Myocyte (in vitro differentiated cells): ENCODE measurements at regions not wholly inside any gene's neighbourhood (a gene's known extent, or its start where the extent isn't known, plus 50 kb on each side); places are given as distances from the start of the nearest gene placed in this dataset.

Experiments used
- DNase-seq: peaks from one replicate; pipeline ENCODE4 v3.0.0-alpha.2; 2012; ENCODE audit warnings: low read depth

DNA sequence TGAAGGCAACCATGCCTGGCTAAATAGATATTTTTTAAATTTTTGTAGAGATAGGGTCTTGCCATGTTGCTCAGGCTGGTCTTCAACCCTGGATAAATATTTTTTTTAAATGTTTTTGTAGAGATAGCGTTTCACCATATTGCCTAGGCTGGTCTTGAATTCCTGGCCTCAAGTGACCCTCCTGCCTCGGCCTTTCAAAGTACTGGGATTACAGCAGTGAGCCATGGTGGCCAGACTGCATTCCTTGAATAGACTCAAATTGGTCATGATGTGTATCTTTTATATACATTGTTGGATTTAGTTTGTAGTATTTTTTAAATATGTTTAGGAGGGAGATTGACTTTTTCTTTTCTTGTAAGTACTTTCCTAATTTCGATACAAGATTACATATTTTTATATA is 325.7 kb upstream of the C11orf87 start:
- no peak for DNase-seq

DNA sequence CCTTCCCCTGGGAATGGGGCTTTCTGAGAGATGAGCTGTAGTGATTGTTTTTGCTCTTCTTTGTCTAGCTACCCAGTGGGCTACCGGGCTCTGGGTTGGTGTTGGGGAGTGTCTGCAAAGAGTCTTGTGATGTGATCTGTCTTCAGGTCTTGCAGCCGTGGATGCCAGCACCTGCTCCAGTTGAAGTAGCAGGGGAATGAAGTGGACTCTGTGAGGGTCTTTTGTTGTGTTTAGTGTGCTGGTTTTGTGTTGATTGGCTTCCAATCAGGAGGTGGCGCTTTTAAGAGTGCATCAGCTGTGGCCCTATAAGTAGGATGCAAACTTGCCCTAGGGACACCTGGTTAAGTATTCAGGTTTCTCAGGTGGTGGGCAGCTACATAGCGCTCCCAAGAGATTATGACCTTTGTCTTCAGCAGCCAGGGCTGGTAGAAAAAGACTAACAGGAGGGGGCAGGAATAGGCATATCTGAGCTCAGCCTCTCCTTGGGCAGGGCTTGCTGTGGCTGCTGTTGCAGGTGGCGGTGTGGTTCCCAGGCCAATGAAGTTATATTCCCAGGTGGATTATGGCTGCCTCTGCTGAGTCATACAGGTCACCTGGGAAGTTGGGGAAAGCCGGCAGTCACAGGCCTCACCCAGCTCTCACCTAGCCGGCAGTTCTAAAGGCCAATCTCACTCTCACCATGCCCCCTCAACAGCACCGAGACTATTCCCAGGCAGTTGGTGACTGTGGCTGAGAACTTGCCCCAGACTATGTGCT is 315.7 kb upstream of the C11orf87 start:
- DNase-seq, result no peak

DNA sequence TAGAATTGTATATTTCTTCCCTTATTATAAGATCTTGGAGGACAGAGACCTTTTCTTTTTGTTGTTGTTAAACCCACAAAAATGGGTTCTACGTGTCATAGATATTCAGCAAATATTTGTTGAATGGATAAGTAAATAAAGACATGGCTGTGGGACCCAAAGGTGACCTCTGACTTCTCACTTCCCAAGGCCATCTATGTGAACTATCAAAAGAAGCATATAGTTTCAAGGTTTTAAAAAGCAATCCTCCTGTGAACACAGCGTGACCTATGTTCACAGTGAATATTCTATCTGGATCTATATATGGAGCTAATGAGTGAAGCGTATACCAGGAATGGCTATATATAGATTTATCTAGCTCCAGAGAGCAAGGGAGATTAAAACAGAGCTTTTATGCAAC is 312.8 kb upstream of the C11orf87 start:
- DNase-seq, result no peak

DNA sequence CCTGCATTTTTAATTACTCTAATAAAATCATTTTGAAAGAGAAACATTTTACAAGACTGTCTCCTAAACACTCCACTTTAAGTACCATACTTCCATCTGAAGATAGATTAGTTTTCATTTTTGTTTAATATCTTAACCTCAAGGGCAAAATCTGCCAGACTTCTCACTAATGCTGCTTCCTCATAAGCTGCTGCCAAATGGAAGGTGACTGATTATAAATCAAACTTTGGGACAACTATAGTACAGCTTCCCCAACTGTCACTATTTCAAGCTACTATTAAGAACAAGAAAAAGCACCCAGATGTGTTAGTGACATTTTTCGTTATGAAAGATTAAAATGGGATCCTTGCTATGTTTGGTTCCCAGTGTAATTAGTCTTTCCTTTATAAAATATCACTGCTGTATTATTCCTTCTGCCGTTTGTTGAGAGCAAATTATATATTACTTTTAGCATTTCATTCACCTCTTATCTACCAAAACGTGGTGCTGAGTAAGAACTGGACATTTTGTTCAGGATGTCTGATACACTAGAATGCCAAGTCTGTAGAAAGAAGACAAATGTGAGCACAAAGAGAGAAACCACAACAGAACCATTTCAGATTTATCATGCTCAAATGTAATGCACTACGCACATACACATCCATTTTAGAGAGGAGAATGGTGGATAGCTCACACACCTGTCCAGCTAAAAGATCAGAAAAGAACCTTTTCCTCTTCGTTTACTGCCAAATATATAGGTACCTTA is 312.2 kb upstream of the C11orf87 start:
- no peak for DNase-seq

DNA sequence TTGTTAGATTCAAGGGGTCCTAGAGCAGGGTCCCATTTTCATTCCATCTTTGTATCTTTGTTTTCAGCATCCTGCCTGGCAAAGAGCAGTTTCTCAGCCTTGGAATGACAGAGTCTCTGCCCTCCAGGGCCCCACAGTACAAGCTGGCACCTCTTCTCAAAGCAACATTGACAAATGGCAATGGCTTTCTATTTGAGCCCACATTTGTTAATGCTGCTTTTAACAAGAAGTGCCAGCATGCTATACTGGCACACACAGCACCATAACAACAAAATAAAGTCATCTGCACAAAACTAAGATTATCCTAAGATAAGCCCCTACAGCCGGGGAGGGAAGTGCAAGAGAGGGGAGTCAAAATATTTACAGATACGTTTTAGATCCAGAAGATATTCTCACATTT is 309.7 kb upstream of the C11orf87 start:
- DNase-seq, result no peak

DNA sequence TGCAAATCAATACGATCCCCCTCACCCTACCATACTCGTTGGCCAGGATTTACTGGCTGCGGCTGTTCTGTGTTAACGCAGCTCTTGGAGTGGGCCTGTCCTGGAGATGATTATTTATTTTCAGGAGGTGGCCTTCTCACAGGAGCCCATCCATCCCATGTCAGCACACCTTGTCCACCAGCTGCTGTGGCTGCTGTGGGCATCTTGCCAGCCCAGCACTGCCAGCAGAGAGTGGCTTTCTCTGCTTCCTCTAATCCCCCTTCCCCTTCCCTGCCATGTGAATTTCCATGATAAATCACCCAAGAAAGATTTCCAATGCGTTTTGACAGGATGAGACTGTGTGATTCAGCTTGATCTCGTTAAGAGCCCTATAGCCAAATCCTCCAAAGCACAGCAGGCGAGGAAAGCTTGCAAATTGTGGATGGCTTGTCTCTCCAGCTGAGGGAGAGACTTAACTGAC is 309.1 kb upstream of the C11orf87 start:
- DNase-seq, result peak; percentile 18

DNA sequence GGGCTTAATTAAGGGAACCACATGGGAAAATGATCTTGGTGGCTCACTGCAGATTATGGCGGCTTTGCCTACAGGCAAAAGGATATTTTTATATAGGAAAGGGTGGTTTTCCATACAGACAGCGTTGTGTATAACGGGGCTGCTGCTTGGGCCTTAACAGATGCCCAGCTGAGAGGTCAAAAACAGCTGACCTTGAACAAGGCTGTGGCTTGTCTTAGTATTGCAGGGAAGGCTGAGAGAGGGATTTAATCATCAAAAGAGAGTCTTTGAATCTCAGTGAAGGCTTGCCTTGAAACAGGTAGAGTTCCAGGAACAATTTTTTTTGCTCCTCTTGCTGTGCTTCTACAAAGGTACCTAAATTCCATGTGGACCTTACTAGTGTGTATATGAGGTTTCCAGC is 301.6 kb upstream of the C11orf87 start:
- DNase-seq, result peak; percentile 10

DNA sequence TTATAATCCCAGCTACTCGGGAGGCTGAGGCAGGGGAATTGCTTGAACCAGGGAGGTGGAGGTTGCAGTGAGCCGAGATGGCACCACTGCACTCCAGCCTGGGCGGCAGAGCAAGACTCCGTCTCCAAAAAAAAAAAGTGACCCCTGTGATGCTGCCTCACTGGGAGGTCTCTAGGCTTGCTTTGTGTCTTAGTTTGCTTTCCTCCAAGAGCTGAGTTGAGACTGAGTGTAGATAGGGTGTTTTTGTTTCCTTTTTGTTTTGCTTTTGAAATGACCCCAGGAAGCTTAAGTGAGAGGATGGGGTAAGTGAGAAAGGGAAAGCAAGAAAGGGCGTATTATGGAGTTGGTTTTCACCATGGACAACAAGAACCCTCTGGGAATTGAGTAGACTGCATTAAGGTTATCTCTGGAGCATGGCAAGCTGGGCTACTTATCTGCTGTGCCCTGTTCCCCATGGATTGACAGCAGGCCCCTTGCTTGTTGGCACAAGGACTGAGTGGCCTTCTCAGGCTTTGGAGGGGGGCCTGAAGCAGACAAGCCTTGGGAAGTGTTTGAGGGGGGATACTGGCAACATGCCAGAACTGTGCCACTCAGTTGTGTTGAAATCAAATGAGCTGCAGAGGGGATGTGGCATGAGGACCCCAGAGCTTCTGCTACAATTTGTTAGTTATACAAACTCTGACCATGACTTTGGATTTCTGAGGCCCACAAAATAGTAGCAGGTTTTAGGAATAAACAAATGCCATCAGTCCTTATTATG is 300.6 kb upstream of the C11orf87 start:
- DNase-seq, result no peak

DNA sequence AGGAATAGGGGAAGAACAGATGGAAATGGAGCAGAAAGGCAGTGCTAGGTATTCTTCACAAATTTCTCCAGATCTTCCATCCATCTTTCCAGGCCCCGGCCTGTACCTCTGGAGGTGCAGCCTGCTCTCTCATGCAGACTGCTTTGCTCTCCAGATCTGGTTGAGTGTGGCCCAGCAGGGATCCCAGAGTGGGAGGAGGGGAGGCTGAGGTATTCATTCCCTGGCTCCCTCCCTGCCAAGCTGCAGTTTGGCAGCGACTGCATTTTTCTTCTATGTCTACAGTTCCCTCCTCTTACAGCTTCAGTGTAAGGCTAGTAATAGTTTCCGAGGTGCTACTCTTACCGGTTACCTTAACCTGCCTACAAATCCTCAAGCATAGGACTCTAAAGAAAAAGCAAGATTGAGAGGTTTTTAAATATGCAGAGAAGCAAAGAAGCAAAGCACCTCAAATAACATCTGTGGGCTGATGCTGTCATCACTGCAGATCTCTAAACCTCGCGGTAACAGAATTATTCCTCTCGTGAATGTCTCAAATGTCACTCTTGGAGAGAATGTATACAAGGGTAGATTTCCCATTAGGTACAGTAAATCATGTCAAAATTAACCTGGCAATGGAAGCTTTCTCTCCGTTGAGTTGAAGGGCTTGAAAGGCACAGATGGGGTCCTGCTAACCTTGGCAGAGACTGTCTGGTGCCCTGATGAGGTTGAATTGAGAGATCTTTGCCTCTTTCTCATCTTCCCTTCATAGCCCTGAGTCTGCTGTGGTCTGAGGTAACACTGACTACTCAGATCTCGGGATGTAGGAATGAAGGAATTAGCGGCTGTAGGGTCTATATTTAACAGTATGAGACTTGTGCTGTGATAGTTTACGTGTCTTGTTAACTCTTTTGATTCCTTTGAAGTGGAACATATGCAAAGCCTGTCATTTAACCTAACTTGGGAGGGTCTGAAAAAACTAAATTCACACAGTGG is 297.9 kb upstream of the C11orf87 start:
- peak; percentile 63 for DNase-seq

DNA sequence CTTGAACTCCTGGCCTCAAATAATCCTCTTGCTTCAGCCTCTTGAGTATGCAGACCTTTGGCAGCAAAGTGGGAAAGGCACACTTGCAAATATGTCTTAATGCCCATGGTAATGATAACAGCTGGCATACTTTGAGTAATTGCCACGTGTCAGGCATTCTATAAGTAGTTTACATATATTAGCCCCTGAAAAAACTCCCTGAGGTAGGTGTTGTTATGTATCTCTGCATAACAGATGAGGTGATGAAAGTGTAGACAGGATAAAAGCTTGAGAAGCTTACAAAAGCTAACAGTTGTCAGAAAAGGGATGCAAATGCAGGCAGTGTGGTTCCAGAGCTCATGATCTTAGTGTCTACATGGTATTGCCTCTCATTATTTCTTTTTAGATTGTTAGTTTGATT is 291.1 kb upstream of the C11orf87 start:
- no peak for DNase-seq

DNA sequence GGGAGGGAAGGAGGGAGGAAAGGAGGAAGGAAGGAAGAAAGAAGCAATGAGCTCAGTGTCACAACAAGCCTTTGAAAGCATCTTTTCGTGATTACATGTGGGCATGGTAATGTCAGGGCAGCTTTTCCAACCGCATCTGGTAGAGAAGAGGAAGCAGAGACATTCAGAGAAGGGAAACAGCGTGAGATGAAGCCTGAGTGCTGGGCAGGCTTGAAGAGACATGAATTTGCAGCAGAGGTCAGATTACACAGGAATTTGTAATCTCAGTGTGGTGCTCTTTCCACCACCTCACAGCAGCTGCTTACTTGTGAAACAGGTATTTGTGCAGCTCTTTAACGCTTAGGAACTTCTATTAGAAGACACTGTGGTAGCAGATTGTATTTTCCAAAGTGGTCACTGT is 289.5 kb upstream of the C11orf87 start:
- peak; percentile 11 for DNase-seq

DNA sequence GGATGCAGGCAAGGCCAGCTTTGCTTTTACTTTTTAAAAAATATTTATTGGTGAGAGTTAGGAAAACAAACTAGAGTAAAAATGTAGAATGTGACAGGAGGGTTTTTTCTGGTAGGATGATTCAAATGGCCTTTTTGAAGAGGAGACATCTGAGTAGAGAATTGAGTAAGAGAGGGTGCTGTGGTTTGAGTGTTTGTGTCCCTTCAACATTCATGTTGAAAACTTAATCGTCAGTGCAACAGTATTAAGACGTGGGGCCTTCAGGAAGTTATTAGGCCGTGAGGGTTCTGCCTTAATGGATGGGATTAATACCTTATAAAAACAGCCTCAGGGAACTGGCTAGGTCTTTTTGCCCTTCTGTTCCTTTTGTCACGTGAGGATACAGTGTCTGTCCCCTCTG is 288.8 kb upstream of the C11orf87 start:
- DNase-seq, result no peak

DNA sequence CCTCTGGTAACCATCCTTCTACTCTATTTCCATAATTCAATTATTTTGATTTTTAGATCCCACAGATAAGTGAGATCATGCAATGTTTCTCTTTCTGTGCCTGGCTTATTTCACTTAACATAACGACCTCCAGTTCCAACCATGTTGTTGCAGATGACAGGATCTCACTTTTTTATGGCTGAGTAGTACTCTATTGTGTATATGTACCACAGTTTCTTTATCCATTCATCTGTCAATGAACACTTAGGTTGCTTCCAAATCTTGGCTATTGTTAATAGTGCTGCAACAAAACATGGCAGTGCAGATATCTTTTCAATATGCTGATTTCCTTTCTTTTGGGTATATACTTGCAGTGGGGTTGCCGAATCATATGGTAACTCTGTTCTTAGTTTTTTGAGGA is 286.4 kb upstream of the C11orf87 start:
- no peak for DNase-seq

DNA sequence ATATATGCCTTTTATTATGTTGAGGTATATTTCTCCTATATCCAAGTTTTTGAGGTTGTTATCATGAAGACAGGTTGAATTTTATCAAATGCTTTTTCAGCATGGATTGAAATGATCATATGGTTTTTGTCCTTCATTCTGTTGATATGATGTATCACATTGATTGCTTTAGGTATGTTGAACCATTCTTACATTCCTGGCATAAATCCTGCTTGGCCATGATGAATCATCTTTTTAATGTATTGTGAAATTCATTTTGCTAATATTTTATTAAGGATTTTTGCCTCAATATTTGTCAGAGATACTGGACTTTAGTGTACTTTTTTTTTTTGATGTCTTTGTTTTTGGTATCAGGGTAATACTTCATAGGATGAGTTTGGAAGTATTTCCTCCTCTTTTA is 283.8 kb upstream of the C11orf87 start:
- no peak for DNase-seq

DNA sequence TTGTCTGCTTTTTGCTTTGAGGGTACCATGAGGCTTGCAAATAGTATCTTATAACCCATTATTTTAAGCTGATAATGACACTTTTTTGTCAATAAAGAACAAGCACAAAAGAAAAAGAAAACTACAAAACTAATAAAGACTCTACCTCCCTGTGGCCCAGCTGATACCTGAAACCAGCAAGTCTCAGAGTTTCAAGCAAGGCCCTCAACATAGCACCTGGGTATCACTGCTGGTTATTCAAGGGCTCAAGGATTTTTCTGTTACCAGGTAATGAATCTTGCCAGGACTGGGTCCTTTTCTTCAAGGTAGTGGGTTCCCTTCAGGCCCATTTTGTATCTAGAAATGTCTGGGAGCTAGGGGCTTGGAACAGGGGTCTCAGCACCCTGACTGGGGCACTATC is 281.6 kb upstream of the C11orf87 start:
- no peak for DNase-seq

DNA sequence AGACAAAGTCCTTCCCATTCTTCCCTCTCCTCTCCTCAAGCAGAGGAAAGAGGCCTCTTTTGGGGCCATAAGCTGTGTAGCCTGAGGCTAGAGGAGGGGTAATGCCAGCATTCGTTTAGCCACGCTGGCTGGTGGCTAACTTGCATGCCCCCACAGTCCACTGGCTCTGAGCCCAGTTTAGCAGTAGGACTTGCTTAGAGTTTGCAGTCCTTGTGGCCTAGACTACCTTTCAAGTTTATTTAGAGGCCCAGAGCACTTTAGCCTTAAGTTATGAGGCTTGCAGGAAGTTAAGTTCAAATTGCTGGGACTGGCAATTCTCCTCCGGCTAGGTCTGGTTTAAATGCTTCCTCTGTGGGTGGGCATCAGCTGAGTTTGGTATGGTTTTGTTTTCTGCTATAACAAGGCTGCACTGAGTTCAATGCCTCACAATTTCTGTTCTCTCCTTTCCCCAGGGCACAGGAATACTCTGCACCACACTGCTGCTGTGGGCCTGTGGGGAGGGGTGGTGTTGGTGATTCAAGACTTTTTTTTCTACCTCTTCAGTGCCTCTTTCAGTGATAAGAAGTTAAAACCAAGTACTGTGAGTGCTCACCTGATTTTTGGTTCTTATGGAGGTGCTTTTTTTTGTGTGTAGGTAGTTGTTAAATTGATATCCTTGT is 281.0 kb upstream of the C11orf87 start:
- no peak for DNase-seq

DNA sequence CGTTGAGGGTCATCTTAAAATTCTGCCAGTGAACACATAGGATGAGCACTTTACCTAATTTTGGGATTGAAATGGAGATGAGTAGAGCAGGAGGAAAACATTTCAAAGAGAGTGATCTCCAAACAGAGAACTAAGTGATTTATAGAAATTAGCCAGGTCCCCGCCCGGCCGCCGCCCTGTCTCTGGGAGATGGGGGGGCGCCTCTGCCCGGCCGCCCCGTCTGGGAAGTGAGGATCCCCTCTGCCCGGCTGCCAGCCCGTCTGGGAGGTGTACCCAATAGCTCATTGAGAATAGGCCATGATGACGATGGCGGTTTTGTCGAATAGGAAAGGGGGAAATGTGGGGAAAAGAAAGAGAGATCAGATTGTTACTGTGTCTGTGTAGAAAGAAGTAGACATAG is 276.7 kb upstream of the C11orf87 start:
- no peak for DNase-seq

DNA sequence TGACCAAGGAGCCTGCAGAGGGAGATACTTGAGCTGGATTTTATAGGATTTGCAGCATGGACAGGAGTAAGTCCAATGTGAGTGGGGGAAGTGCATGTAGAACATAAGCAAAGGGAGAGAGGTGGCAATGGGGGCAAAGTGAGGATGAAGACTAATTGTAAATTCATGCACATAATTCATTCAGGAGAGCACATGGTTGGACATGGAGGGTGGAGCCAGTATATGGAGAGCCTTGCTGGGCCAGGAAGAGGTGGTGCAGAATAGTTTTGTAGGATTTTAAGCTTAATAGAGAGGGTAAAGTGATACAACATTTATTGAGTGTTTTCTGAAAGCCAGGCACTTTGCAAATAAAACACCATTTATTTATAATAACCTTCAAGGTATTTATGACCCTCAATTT is 274.3 kb upstream of the C11orf87 start:
- no peak for DNase-seq

DNA sequence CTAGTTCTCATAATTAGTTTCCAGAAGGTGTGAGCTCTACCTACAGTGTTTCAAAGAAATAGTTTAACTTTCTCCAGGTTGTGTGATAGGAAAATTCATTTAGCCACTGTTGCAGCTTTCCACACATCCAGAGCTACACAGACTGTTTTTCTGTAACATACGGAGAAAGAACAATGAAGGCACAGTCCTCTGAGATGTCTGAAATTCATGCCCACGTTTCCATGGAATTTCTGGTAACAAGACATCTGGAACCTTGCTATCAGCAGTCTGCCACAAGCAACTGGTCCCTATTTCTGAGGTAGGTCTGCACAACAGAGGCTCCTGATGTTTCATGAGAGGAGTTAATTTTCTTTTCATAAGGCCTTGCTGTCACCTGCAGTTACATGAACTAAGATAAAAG is 273.3 kb upstream of the C11orf87 start:
- DNase-seq, result no peak

DNA sequence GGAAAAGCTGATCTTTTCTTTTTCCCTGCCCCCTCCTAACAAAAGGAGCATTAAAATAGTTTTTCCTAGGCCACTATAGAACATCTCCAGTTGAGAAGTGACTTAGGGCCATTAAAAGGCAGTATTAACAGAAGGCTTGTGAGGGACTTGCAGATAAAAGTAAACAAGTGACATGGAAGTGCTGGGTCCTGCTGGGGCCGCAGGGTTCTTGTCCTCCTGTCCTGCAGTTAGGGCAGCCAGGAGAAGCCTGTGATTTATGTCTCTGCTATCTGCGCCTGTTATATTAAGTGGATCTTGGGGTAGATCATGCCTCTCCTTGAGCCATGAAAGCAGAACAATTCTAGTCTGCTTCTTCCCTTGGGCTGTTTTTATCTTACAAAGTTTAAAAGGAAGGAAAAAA is 271.4 kb upstream of the C11orf87 start:
- no peak for DNase-seq
